Uterus (tissue), 3 donors: ENCODE measurements at regions not wholly inside any gene's neighbourhood (a gene's known extent, or its start where the extent isn't known, plus 50 kb on each side); places are given as distances from the start of the nearest gene placed in this dataset.

Experiments used
- DNase-seq, 2 donors: peaks; one replicate each; pipeline ENCODE4 v3.0.0-alpha.2; 2019 to 2020
- H3K27ac ChIP-seq, 2 donors: fragments of 200-600 bp; sonication (generic); 1 replicate in 1 of 2; 2 replicates in 1 of 2; pipeline ENCODE4 v1.5.1; 2016 to 2018
- H3K27me3 ChIP-seq, 2 donors: fragments of 200-600 bp; sonication (generic); one replicate each; pipeline ENCODE4 v1.5.1; 2018 to 2019; ENCODE audit warnings: control low read depth in 1 of 2
- H3K36me3 ChIP-seq, 2 donors: fragments of 200-600 bp; sonication (generic); one replicate each; pipeline ENCODE4 v1.5.1; 2019; ENCODE audit warnings: control low read depth in 1 of 2
- H3K4me1 ChIP-seq, 2 donors: fragments of 200-600 bp; sonication (generic); one replicate each; pipeline ENCODE4 v1.5.1; 2018 to 2019; ENCODE audit warnings: control low read depth in 1 of 2
- H3K4me3 ChIP-seq, 2 donors: fragments of 200-600 bp; sonication (generic); 1 replicate in 1 of 2; 2 replicates in 1 of 2; pipeline ENCODE4 v1.5.1; 2018 to 2019; ENCODE audit warnings: mild to moderate bottlenecking in 1 of 2
- H3K9me3 ChIP-seq, 2 donors: fragments of 200-600 bp; sonication (generic); one replicate each; pipeline ENCODE4 v1.5.1; 2019; ENCODE audit warnings: control low read depth in 1 of 2
- POLR2A ChIP-seq, 2 donors: fragments of 450-650 bp; IDR thresholded peaks; one replicate each; pipeline ENCODE4 v1.6.1; 2016; ENCODE audit warnings: antibody characterized with exemption in 2 of 2, mild to moderate bottlenecking in 1 of 2, moderate library complexity in 1 of 2
- intact Hi-C: fragments of 100-400 bp; cut with DNase I; formaldehyde crosslinking; loops from one replicate; pipeline ENCODE4 v1.15.1; 2023; ENCODE audit warnings: low total_unique reads
- TF ChIP-seq, protein P1 (sequence below), 4 experiments: fragments of 200-600 bp in 2 of 4; fragments of 450-650 bp in 2 of 4; sonication (generic) in 2 of 4; IDR thresholded peaks; one replicate each; pipeline ENCODE4 v1.5.1; 2016 to 2019; ENCODE audit warnings: antibody characterized with exemption in 4 of 4, mild to moderate bottlenecking in 2 of 4, moderate library complexity in 1 of 4
- donor health status: DM: yes; HTN: yes; CAD: no.

DNA sequence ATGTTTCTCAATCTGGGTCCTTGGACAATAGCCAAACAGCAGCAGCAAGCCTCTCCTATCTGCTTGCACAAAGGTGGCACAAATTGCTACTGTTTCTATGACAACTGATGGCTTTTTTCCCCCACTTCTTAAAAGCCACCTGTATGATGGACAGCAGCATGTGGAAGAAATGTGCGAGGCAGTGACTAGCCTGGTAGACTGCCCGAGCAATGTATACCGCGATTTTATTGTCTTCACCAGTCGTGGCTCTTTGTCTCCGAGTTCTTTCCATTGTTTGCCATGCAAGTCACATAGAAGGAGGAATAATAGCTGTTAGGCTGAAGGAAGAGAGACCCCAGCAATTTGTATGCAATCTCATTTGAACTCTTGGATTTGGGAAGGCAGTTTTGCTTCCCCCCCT lies 79.4 kb downstream of the S1PR1 start:
- TF ChIP-seq, protein P1, sequence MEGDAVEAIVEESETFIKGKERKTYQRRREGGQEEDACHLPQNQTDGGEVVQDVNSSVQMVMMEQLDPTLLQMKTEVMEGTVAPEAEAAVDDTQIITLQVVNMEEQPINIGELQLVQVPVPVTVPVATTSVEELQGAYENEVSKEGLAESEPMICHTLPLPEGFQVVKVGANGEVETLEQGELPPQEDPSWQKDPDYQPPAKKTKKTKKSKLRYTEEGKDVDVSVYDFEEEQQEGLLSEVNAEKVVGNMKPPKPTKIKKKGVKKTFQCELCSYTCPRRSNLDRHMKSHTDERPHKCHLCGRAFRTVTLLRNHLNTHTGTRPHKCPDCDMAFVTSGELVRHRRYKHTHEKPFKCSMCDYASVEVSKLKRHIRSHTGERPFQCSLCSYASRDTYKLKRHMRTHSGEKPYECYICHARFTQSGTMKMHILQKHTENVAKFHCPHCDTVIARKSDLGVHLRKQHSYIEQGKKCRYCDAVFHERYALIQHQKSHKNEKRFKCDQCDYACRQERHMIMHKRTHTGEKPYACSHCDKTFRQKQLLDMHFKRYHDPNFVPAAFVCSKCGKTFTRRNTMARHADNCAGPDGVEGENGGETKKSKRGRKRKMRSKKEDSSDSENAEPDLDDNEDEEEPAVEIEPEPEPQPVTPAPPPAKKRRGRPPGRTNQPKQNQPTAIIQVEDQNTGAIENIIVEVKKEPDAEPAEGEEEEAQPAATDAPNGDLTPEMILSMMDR (IDR thresholded peaks at IDR 0.05): no peak
- TF ChIP-seq POLR2A (IDR thresholded peaks at IDR 0.05): no peak
- DNase-seq: no peak
- H3K4me3 ChIP-seq: no peak overlapping the region
- no peaks in the 10 kb centered on the region for H3K36me3 ChIP-seq
- intact Hi-C loops: no loop called here
- no peaks in the 10 kb centered on the region for H3K27me3 ChIP-seq
- H3K9me3 ChIP-seq: no peaks in the 10 kb centered on the region
- no peak overlapping the region for H3K27ac ChIP-seq
- H3K4me1 ChIP-seq: no peaks in the 10 kb centered on the region

DNA sequence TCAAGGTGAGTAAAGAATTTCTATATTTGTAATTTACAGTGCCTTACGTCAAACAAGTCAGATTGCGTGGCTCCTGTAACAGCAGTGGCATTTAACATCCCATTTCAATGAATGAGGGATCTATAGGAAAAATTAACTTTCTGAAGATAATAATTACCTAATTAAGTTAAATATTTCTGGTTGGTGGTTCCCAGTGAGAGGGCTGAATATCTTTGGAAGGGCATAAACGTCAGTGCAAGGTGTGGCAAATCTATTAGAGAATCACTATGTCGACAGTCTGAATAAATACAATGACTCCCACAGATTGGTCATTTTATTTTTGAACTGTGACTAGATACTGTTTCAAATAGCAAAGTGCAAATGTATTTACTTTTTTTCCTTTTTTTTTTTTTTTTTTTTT lies 80.0 kb downstream of the S1PR1 start:
- intact Hi-C loops: no loop called here
- Histone ChIP-seq H3K4me3 (no peak overlapping the region), H3K4me1 (no peaks in the 10 kb centered on the region), H3K27me3 (no peaks in the 10 kb centered on the region), H3K9me3 (no peaks in the 10 kb centered on the region), H3K36me3 (no peaks in the 10 kb centered on the region), H3K27ac (no peak overlapping the region)
- TF ChIP-seq POLR2A (IDR thresholded peaks at IDR 0.05): no peak
- TF ChIP-seq, protein P1 (IDR thresholded peaks at IDR 0.05): no peak
- DNase-seq: no peak

DNA sequence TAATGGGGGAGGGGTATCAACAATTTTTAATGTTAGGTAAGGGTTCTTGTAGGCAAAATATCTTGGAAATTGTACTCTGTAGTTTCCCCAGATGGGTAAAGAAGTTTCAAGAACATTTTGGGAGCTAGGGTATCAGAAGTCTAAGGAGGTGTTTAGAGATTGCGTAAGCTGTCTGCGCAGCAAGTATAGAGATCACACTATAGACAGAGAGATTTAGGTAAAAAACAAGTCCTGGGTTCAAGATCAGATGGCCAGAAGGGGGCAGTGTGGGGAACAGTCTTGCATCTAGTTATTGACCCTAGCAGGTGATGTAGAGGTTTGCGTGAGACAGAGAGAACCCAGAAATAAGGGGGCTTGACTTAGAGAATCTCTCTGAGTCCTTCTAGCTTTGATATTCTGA lies 80.8 kb downstream of the S1PR1 start:
- Histone ChIP-seq H3K4me1 (no peaks in the 10 kb centered on the region), H3K36me3 (no peaks in the 10 kb centered on the region), H3K27me3 (no peaks in the 10 kb centered on the region), H3K4me3 (no peak overlapping the region), H3K9me3 (no peaks in the 10 kb centered on the region), H3K27ac (no peak overlapping the region)
- no peak for DNase-seq
- intact Hi-C loops: no loop called here
- TF ChIP-seq POLR2A (IDR thresholded peaks at IDR 0.05): no peak

DNA sequence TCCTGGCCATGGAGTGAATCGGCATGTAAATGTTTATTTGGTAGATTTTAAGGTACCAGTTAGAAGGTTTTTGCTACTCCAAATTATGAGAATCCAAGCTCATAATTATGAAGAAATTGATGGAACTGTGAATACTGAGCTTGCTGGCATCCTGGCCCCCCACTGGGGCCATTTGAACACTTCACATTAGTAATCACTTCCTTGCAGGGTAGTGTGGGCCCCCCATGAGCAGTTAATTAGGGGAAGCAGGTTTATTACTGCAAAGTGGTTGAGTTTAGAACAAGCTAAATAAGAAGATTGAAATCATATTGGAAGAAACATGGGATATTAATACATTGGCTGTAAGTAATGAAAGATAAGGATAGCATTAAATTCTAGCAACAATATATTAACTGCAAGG lies 86.7 kb downstream of the S1PR1 start:
- no peaks in the 10 kb centered on the region for H3K9me3 ChIP-seq
- no peak overlapping the region for H3K27ac ChIP-seq
- no peak for DNase-seq
- H3K4me1 ChIP-seq: no peaks in the 10 kb centered on the region
- H3K4me3 ChIP-seq: no peak overlapping the region
- H3K27me3 ChIP-seq: no peaks in the 10 kb centered on the region
- no peak for TF ChIP-seq POLR2A (IDR thresholded peaks at IDR 0.05)
- TF ChIP-seq, protein P1 (IDR thresholded peaks at IDR 0.05): no peak
- intact Hi-C loops: no loop called here
- H3K36me3 ChIP-seq: no peaks in the 10 kb centered on the region

DNA sequence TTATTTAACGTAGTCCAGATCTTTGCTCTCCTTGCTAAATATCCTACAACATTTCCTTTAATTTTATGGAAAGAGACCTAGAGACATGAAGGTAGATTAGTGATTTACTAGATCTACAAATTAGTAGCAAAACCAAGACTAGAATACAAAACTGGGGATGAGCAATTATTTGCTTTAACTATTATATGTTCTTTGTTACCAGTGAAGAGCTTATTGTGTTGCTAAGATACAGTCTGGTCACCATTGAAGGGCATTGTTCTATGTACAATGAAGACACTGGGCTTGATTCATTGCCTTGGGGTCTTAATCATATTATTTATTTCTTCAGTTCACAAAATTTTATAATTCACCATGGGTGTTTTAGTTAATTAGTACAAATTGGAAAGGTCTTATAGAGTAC lies 88.3 kb downstream of the S1PR1 start:
- Histone ChIP-seq H3K9me3 (no peaks in the 10 kb centered on the region), H3K4me1 (no peaks in the 10 kb centered on the region), H3K27me3 (no peaks in the 10 kb centered on the region), H3K27ac (no peak overlapping the region), H3K36me3 (no peaks in the 10 kb centered on the region), H3K4me3 (no peak overlapping the region)
- no peak for TF ChIP-seq POLR2A (IDR thresholded peaks at IDR 0.05)
- TF ChIP-seq, protein P1 (IDR thresholded peaks at IDR 0.05): no peak
- no peak for DNase-seq
- intact Hi-C loops: no loop called here

DNA sequence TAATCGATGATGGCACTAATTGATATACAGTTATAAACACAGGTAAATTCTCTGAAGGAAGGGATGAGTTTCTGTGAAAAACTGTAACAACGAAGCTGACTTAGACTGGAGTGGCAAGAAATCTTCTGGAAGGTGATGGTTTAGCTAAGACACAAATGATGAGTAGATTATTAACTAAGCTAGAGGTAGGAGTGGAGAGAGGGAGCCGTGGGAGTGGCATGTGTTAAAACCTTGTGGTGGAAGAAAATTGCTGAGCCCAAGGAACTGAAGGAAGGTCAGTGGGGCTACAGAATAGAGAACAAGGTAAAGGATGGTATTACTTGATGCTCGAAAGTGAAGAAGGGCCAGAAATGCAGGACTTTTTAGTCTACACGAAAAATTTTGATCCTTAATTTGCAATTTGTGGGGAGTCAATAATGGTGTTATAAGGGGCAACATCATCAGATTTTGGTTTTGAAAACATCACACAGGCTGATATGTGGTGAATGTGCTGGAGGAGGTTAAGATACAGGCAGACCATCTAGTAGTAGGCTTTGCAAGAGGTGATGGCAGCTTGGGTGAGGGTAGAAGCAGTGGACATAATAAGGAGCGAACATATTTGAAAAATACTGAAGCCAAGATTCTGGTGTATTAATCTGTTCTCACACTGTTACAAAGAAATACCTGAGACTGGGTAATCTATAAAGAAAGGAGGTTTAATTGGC lies 93.8 kb downstream of the S1PR1 start:
- Histone ChIP-seq H3K9me3 (no peaks in the 10 kb centered on the region), H3K36me3 (no peaks in the 10 kb centered on the region), H3K27me3 (no peaks in the 10 kb centered on the region), H3K4me3 (no peak overlapping the region), H3K4me1 (no peaks in the 10 kb centered on the region), H3K27ac (no peak overlapping the region)
- no peak for DNase-seq
- intact Hi-C loops: no loop called here
- TF ChIP-seq POLR2A (IDR thresholded peaks at IDR 0.05): no peak
- TF ChIP-seq, protein P1 (IDR thresholded peaks at IDR 0.05): no peak
